Ascending aorta (tissue), 2 donors: ENCODE measurements at regions not wholly inside any gene's neighbourhood (a gene's known extent, or its start where the extent isn't known, plus 50 kb on each side); places are given as distances from the start of the nearest gene placed in this dataset.

Experiments
- DNase-seq, 2 donors: peaks; one replicate each; pipeline ENCODE4 v3.0.0-alpha.2; 2019; ENCODE audit warnings: low spot score in 2 of 2
- H3K27ac ChIP-seq, 2 donors: fragments of 200-600 bp; sonication (generic); one replicate each; pipeline ENCODE4 v1.5.1; 2016 to 2017; ENCODE audit warnings: mild to moderate bottlenecking in 1 of 2
- H3K27me3 ChIP-seq: fragments of 200-600 bp; sonication (generic); one replicate; pipeline ENCODE4 v1.5.1; 2017
- H3K36me3 ChIP-seq, 2 donors: fragments of 200-600 bp; sonication (generic); one replicate each; pipeline ENCODE4 v1.5.1; 2016
- H3K4me1 ChIP-seq, 2 donors: fragments of 200-600 bp; sonication (generic); one replicate each; pipeline ENCODE4 v1.5.1; 2016 to 2017; ENCODE audit warnings: mild to moderate bottlenecking in 1 of 2
- H3K4me3 ChIP-seq, 2 donors: fragments of 200-600 bp; sonication (generic); one replicate each; pipeline ENCODE4 v1.5.1; 2016 to 2017; ENCODE audit warnings: mild to moderate bottlenecking in 1 of 2
- H3K9me3 ChIP-seq, 2 donors: fragments of 200-600 bp; sonication (generic); one replicate each; pipeline ENCODE4 v1.5.1; 2016
- intact Hi-C: fragments of 100-400 bp; cut with DNase I; formaldehyde crosslinking; loops from one replicate; pipeline ENCODE4 v1.15.1; 2023
- TF ChIP-seq, protein P1 (sequence below), 3 experiments: fragments of 200-600 bp in 2 of 3; fragments of 450-650 bp in 1 of 3; sonication (generic) in 2 of 3; IDR thresholded peaks; one replicate each; pipeline ENCODE4 v1.5.1; 2016 to 2019; ENCODE audit warnings: antibody characterized with exemption in 3 of 3, mild to moderate bottlenecking in 1 of 3, moderate library complexity in 1 of 3

DNA sequence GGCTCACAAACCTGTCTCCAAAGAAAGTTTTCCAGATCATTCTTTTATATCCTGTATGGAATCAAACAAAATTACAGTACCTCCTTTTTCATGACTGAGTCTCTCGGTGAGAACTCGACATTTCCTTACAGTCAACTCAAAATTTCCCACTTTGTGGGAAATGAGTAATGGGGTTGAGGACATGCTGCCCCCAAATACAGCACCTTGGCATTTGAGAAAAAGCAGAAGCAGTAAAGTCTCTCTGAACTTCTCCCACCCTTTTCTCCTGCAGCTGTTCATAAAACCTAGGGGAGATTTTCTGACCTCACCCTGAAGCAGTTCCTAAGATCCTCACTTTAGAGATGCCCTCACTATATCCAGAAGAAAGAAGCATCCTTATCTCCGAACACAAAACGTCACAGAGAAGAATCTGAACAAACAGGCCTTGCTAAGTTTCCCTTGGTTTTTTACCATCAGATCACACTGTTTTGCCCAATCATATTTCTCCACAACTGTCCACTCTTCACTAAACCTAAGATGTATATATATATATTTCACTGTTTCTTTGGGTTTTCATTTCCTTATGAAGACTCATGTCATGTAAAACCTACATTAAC is 96.1 kb upstream of the APC start:
- intact Hi-C loops: no loop called here
- no peaks in the 10 kb centered on the region for H3K9me3 ChIP-seq
- H3K27ac ChIP-seq: no peak overlapping the region
- H3K4me1 ChIP-seq: no peaks in the 10 kb centered on the region
- H3K36me3 ChIP-seq: no peaks in the 10 kb centered on the region
- TF ChIP-seq, protein P1, sequence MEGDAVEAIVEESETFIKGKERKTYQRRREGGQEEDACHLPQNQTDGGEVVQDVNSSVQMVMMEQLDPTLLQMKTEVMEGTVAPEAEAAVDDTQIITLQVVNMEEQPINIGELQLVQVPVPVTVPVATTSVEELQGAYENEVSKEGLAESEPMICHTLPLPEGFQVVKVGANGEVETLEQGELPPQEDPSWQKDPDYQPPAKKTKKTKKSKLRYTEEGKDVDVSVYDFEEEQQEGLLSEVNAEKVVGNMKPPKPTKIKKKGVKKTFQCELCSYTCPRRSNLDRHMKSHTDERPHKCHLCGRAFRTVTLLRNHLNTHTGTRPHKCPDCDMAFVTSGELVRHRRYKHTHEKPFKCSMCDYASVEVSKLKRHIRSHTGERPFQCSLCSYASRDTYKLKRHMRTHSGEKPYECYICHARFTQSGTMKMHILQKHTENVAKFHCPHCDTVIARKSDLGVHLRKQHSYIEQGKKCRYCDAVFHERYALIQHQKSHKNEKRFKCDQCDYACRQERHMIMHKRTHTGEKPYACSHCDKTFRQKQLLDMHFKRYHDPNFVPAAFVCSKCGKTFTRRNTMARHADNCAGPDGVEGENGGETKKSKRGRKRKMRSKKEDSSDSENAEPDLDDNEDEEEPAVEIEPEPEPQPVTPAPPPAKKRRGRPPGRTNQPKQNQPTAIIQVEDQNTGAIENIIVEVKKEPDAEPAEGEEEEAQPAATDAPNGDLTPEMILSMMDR (IDR thresholded peaks at IDR 0.05): no peak
- no peaks in the 10 kb centered on the region for H3K27me3 ChIP-seq
- DNase-seq: no peak
- H3K4me3 ChIP-seq: no peak overlapping the region

DNA sequence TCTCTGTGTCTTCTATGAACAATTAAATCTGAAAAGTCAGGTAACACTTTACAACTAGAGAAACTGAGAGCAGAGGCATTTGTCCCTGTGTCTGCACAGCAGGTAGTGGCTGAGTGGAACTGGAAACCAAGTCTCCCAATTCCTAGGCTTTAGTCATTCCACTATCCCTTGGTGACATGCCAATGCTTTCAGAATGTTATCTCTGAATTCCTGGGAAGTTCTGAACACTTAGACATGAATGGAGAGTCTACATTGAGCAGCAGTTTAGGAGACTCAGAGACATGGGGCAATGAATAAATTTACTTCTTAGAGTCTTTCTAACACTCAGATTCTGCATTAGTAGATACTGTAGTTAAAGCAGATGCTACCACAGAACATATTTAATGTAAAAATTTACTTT is 94.8 kb upstream of the APC start:
- H3K4me1 ChIP-seq: no peaks in the 10 kb centered on the region
- no peaks in the 10 kb centered on the region for H3K36me3 ChIP-seq
- no peaks in the 10 kb centered on the region for H3K27me3 ChIP-seq
- no peak overlapping the region for H3K4me3 ChIP-seq
- no peak for DNase-seq
- TF ChIP-seq, protein P1 (IDR thresholded peaks at IDR 0.05): no peak
- intact Hi-C loops: no loop called here
- H3K27ac ChIP-seq: no peak overlapping the region
- H3K9me3 ChIP-seq: no peaks in the 10 kb centered on the region

DNA sequence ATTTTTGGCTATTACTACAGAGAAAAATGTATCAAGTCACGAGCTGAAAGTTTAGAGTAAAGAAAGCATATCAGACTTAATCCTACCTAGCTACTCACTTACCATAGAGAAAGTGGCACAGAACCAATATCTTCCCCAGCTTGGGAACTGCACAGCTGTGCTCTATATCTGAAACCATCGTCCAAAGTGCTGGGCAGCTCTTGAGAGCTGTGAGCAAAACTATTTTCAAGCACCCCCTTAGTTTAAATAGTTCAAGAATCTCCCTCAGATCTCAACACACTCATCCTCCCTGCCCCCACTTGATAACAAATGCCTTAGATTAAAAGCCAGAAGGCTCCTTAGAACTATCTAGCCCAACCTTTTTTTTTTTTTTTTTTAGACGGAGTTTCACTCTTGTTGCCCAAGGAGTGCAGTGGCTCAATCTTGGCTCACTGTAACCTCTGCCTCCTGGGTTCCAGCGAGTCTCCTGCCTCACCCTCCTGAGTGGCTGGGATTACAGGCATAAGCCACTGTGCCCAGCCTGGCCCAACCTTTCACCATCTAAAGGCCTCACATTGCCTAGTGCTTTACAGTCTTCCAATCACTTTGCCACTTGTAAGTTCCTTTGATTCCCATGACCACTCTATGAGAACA is 94.2 kb upstream of the APC start:
- TF ChIP-seq, protein P1 (IDR thresholded peaks at IDR 0.05): no peak
- H3K27ac ChIP-seq: no peak overlapping the region
- no peaks in the 10 kb centered on the region for H3K4me1 ChIP-seq
- no peak overlapping the region for H3K4me3 ChIP-seq
- no peak for DNase-seq
- no peaks in the 10 kb centered on the region for H3K27me3 ChIP-seq
- H3K36me3 ChIP-seq: no peaks in the 10 kb centered on the region
- H3K9me3 ChIP-seq: no peaks in the 10 kb centered on the region
- intact Hi-C loops: no loop called here

DNA sequence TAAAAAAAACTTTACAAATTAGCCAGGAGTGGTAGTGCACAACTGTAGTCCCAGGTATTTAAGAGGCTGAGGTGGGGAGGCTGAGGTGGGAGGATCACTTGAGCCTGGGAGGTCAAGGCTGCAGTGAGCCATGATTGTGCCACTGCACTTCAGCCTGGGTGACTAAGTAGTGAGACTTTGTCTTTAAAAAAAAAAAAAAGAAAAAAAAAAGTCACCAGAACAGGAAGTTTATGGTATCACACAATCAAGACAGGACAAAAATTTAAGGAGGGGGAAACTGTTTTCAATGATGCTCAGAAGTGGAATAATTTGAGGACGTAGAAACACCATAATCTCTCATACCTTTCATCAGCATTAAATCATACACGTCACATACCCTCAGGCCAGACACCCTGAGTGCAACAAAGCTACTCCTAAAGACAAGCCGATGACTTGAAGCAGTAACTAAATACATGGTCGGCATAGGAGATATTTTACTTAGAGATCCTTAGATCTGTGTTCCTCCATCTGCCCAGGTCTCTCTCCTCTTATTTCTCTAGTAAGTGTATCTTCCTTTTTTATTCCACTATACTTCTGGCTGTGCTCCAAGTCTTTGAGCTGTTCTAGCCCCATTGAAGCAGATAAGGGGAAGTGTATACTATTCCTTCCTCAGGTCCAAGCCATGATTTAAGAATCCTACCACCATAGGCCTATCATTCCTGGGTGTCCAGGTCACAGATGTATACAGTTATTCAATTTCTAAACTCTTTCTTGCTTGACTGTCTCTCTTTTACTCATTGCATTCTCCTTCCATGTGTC is 91.3 kb upstream of the APC start:
- DNase-seq: no peak
- Histone ChIP-seq H3K4me3 (no peak overlapping the region), H3K9me3 (no peaks in the 10 kb centered on the region), H3K27ac (no peak overlapping the region), H3K36me3 (no peaks in the 10 kb centered on the region), H3K27me3 (no peaks in the 10 kb centered on the region), H3K4me1 (no peaks in the 10 kb centered on the region)
- TF ChIP-seq, protein P1 (IDR thresholded peaks at IDR 0.05): no peak
- intact Hi-C loops: no loop called here

DNA sequence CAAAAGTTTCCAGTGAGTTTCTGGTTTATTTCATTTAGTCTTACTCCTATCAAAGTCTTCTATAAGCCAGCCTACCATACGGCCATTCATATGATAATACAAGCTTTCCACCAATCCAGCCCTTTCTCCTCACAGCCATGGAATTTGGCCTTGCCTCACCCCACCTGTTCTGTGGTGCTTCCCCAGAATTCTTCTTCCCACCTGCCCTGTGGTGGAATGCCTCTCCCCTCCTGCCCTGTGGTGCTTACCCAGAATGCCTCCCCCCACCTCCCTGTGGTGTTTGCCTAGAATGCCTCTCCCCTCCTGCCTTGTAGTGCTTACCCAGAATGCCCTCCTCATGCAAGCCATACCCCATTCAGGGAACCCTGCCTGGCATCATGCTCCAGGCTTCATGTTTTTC is 90.3 kb upstream of the APC start:
- Histone ChIP-seq H3K4me3 (no peak overlapping the region), H3K4me1 (no peaks in the 10 kb centered on the region), H3K27me3 (no peaks in the 10 kb centered on the region), H3K36me3 (no peaks in the 10 kb centered on the region), H3K9me3 (no peaks in the 10 kb centered on the region), H3K27ac (no peak overlapping the region)
- intact Hi-C loops: no loop called here
- TF ChIP-seq, protein P1 (IDR thresholded peaks at IDR 0.05): no peak
- DNase-seq: no peak
